Gastrocnemius medialis (tissue), 4 donors: ENCODE measurements at regions not wholly inside any gene's neighbourhood (a gene's known extent, or its start where the extent isn't known, plus 50 kb on each side); places are given as distances from the start of the nearest gene placed in this dataset.

ENCODE experiments used
- ATAC-seq, 2 donors: fragments of 150-250 bp; one replicate each; pipeline ENCODE4 v1.9.1; 2016
- DNase-seq, 2 donors: peaks; one replicate each; pipeline ENCODE4 v3.0.0-alpha.2; 2019
- H3K27ac ChIP-seq, 4 donors: fragments of 200-600 bp; sonication (generic); 1 replicate in 1 of 4; 2 replicates in 3 of 4; pipeline ENCODE4 v1.5.1; 2016 to 2018; ENCODE audit warnings: mild to moderate bottlenecking in 2 of 4, moderate library complexity in 1 of 4
- H3K27me3 ChIP-seq, 3 donors: fragments of 200-600 bp; sonication (generic) in 2 of 3; 1 replicate in 1 of 3; 2 replicates in 2 of 3; pipeline versions ENCODE4 v1.5.1 to v1.6.0; 2016 to 2019; ENCODE audit warnings: mild to moderate bottlenecking in 1 of 3, moderate library complexity in 1 of 3
- H3K36me3 ChIP-seq, 2 donors: fragments of 200-600 bp; sonication (generic) in 1 of 2; one replicate each; pipeline ENCODE4 v1.5.1; 2017 to 2018
- H3K4me1 ChIP-seq, 2 donors: fragments of 200-600 bp; sonication (generic) in 1 of 2; one replicate each; pipeline ENCODE4 v1.5.1; 2016 to 2017; ENCODE audit warnings: mild to moderate bottlenecking in 2 of 2
- H3K4me3 ChIP-seq, 4 donors: fragments of 200-600 bp; sonication (generic) in 3 of 4; 1 replicate in 1 of 4; 2 replicates in 3 of 4; pipeline ENCODE4 v1.5.1; 2016 to 2019; ENCODE audit warnings: mild to moderate bottlenecking in 2 of 4
- H3K9me3 ChIP-seq, 3 donors: fragments of 200-600 bp; sonication (generic) in 2 of 3; 1 replicate in 1 of 3; 2 replicates in 2 of 3; pipeline ENCODE4 v1.5.1; 2016 to 2019
- CTCF ChIP-seq, 5 experiments: fragments of 450-650 bp in 3 of 5; fragments of 200-600 bp in 2 of 5; sonication (generic) in 2 of 5; IDR thresholded peaks in 4 of 5; conservative IDR thresholded peaks in 1 of 5; 1 replicate in 4 of 5; 2 replicates in 1 of 5; pipeline ENCODE4 v1.5.1; 2016 to 2019; ENCODE audit warnings: antibody characterized with exemption in 5 of 5, mild to moderate bottlenecking in 3 of 5, moderate library complexity in 3 of 5
- POLR2A ChIP-seq, 2 donors: fragments of 450-650 bp; IDR thresholded peaks; one replicate each; pipeline ENCODE4 v1.6.1; 2017; ENCODE audit warnings: antibody characterized with exemption in 2 of 2, mild to moderate bottlenecking in 2 of 2, moderate library complexity in 2 of 2
- in situ Hi-C, 4 donors: fragments of 200-750 bp; cut with MboI; loops; one replicate each; pipeline versions ENCODE4 v1.15.0 to v1.8.0; 2017; ENCODE audit warnings: low sequenced_read_pairs in 4 of 4
- intact Hi-C: fragments of 100-400 bp; cut with DNase I; formaldehyde crosslinking; loops from one replicate; pipeline ENCODE4 v1.15.1; 2023; ENCODE audit warnings: low total_unique reads

- intact Hi-C loops (no loop called here), in situ Hi-C loops (loop anchor here in 3 of 4 donors (25.0 kb wide), 1 partner anchor 717 kb away; no protein-coding TSS in a partner anchor)
- no peak for DNase-seq
- no peaks in the 10 kb centered on the region for H3K27me3 ChIP-seq
- peak; percentile 36 to 74 for ATAC-seq
- no peaks in the 10 kb centered on the region for H3K4me1 ChIP-seq
- H3K9me3 ChIP-seq: no peaks in the 10 kb centered on the region
- peak in 1 of 5 experiments; percentile 12 for TF ChIP-seq CTCF (IDR thresholded peaks at IDR 0.05 in 4 of 5, conservative IDR thresholded peaks at IDR 0.05 in 1 of 5)
- TF ChIP-seq POLR2A (IDR thresholded peaks at IDR 0.05): no peak
- H3K4me3 ChIP-seq: no peak overlapping the region
- no peak overlapping the region for H3K27ac ChIP-seq
- H3K36me3 ChIP-seq: no peaks in the 10 kb centered on the region
Measured at GRCh38 chr3:102529452-102529851, 94.6 kb downstream of the ZPLD1 start.

GRCh38 chr3:102530415-102531181 lies 95.8 kb downstream of the ZPLD1 start:
- intact Hi-C loops: no loop called here
- no peaks in the 10 kb centered on the region for H3K4me1 ChIP-seq
- in situ Hi-C loops: loop anchor here (10.0 to 25.0 kb wide), 3 partner anchors 296 to 726 kb away; no protein-coding TSS in a partner anchor
- H3K27me3 ChIP-seq: no peaks in the 10 kb centered on the region
- DNase-seq (no peak), ATAC-seq (no peak)
- no peak overlapping the region for H3K4me3 ChIP-seq
- no peak overlapping the region for H3K27ac ChIP-seq
- TF ChIP-seq CTCF (IDR thresholded peaks at IDR 0.05 in 4 of 5, conservative IDR thresholded peaks at IDR 0.05 in 1 of 5) (no peak), POLR2A (IDR thresholded peaks at IDR 0.05) (no peak)
- no peaks in the 10 kb centered on the region for H3K36me3 ChIP-seq
- no peaks in the 10 kb centered on the region for H3K9me3 ChIP-seq

GRCh38 chr3:102531686-102532085 lies 96.9 kb downstream of the ZPLD1 start:
- H3K27ac ChIP-seq: no peak overlapping the region
- intact Hi-C loops (no loop called here), in situ Hi-C loops (loop anchor here (10.0 to 25.0 kb wide), 3 partner anchors 297 to 727 kb away; no protein-coding TSS in a partner anchor)
- H3K27me3 ChIP-seq: no peaks in the 10 kb centered on the region
- H3K4me3 ChIP-seq: no peak overlapping the region
- DNase-seq (no peak), ATAC-seq (no peak)
- H3K36me3 ChIP-seq: no peaks in the 10 kb centered on the region
- peaks cover 0 to 5% of the 10 kb centered on the region in 2 donors for H3K4me1 ChIP-seq
- TF ChIP-seq CTCF (IDR thresholded peaks at IDR 0.05 in 4 of 5, conservative IDR thresholded peaks at IDR 0.05 in 1 of 5) (no peak), POLR2A (IDR thresholded peaks at IDR 0.05) (no peak)
- H3K9me3 ChIP-seq: no peaks in the 10 kb centered on the region

- H3K4me1 ChIP-seq: peaks cover 0 to 5% of the 10 kb centered on the region in 2 donors
- DNase-seq (no peak), ATAC-seq (no peak)
- no peaks in the 10 kb centered on the region for H3K9me3 ChIP-seq
- no peak overlapping the region for H3K27ac ChIP-seq
- H3K4me3 ChIP-seq: no peak overlapping the region
- intact Hi-C loops: no loop called here
- no peaks in the 10 kb centered on the region for H3K36me3 ChIP-seq
- TF ChIP-seq CTCF (IDR thresholded peaks at IDR 0.05 in 4 of 5, conservative IDR thresholded peaks at IDR 0.05 in 1 of 5): no peak
- no peak for TF ChIP-seq POLR2A (IDR thresholded peaks at IDR 0.05)
- in situ Hi-C loops: loop anchor here (10.0 to 25.0 kb wide), 3 partner anchors 298 to 728 kb away; no protein-coding TSS in a partner anchor
- H3K27me3 ChIP-seq: no peaks in the 10 kb centered on the region
Measured at GRCh38 chr3:102532901-102533300, 98.1 kb downstream of the ZPLD1 start.
